H7 (cell line): ENCODE measurements at regions not wholly inside any gene's neighbourhood (a gene's known extent, or its start where the extent isn't known, plus 50 kb on each side); places are given as distances from the start of the nearest gene placed in this dataset.

ENCODE experiments used
- DNase-seq: peaks from one replicate; pipeline ENCODE4 v3.0.0; 2012
- H3K27me3 ChIP-seq: 2 replicates; pipeline ENCODE4 v1.6.0; 2011; ENCODE audit warnings: mild to moderate bottlenecking, low read length; ENCODE audit not compliant: control insufficient read depth, insufficient read depth
- H3K36me3 ChIP-seq: replicated peaks from 2 replicates; pipeline ENCODE4 v1.5.1; 2011; ENCODE audit warnings: low read length; ENCODE audit not compliant: control insufficient read depth, insufficient read depth
- H3K4me3 ChIP-seq: 2 replicates; pipeline ENCODE4 v1.5.1; 2011; ENCODE audit warnings: low read depth, mild to moderate bottlenecking, control low read depth, low read length, moderate library complexity; ENCODE audit not compliant: insufficient read depth

DNA sequence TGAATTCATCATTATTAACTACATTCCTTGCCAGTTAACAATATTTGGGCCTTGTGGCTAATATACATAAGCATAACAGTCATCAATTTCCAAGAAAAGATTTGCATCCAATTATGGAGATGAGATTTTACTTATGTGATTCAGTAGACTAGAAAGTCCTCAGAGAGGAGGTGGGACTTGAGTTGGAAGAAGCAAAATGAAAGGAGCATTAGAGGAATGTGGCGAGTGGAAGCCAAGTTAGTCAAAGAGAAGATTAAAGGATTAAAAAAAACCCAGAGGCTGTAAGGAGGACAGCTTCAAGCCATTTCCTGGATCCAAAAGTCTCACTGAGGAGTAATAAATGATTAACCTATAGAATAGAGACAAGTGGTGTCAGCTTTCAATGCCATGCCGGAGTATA is 1099.4 kb upstream of the IGFBP7 start:
- Histone ChIP-seq H3K27me3 (no peaks in the 10 kb centered on the region), H3K36me3 (no peaks in the 10 kb centered on the region), H3K4me3 (no peak overlapping the region)
- no peak for DNase-seq

GRCh38 chr4:58209001-58209400 is 1098.8 kb upstream of the IGFBP7 start:
- no peak overlapping the region for H3K4me3 ChIP-seq
- no peaks in the 10 kb centered on the region for H3K27me3 ChIP-seq
- no peak for DNase-seq
- no peaks in the 10 kb centered on the region for H3K36me3 ChIP-seq

GRCh38 chr4:58205446-58206235 is 1095.5 kb upstream of the IGFBP7 start:
- no peak overlapping the region for H3K4me3 ChIP-seq
- no peak for DNase-seq
- H3K27me3 ChIP-seq: no peaks in the 10 kb centered on the region
- no peaks in the 10 kb centered on the region for H3K36me3 ChIP-seq

DNA sequence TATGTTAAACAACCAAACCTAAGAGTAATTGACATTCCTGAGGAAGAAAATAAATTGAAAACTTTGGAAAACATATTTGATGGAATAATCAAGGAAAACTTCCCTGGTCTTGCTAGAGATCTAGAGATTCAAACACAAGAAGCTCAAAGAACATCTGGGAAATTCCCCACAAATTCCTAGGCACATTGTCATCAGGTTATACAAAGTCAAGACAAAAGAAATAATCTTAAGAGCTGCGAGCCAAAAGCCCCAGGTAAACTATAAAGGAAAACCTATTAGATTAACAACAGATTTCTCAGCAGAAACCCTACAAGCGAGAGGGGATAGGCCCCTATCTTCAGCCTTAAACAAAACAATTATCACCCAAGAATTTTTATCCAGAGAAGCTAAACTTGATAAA is 1082.0 kb upstream of the IGFBP7 start:
- no peaks in the 10 kb centered on the region for H3K36me3 ChIP-seq
- DNase-seq: no peak
- no peaks in the 10 kb centered on the region for H3K27me3 ChIP-seq
- no peak overlapping the region for H3K4me3 ChIP-seq

GRCh38 chr4:58191109-58191508 is 1080.9 kb upstream of the IGFBP7 start:
- H3K4me3 ChIP-seq: no peak overlapping the region
- no peaks in the 10 kb centered on the region for H3K27me3 ChIP-seq
- no peak for DNase-seq
- no peaks in the 10 kb centered on the region for H3K36me3 ChIP-seq

GRCh38 chr4:58188316-58188715 is 1078.1 kb upstream of the IGFBP7 start:
- DNase-seq: no peak
- Histone ChIP-seq H3K27me3 (no peaks in the 10 kb centered on the region), H3K4me3 (no peak overlapping the region), H3K36me3 (no peaks in the 10 kb centered on the region)

- H3K27me3 ChIP-seq: no peaks in the 10 kb centered on the region
Measured at GRCh38 chr4:58175024-58175423, 1064.8 kb upstream of the IGFBP7 start.

DNA sequence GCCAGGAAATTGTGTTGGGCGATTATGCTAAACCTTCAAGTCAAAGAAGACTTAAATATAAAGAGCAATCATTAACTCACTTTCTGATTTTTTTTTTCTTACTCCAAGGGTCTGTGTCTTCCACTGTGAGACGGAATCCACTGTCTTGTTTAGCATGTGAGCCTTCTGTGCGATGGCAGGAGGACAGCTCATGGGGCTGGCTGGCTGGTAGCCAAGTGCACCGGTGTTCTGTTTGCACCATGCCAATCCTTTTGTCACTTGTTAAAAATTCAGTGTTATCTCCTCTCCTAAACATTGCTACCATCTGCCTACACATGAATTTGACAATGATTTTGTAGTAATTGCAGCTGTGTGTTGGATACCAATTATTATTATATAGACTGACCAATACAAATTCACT is 1056.3 kb upstream of the IGFBP7 start:
- Histone ChIP-seq H3K27me3 (no peaks in the 10 kb centered on the region), H3K4me3 (no peak overlapping the region), H3K36me3 (no peaks in the 10 kb centered on the region)
- no peak for DNase-seq

More at GRCh38 chr4:58175024-58175423, 1064.8 kb upstream of the IGFBP7 start:
- Histone ChIP-seq H3K4me3 (no peak overlapping the region), H3K36me3 (no peaks in the 10 kb centered on the region)
- DNase-seq: no peak

DNA sequence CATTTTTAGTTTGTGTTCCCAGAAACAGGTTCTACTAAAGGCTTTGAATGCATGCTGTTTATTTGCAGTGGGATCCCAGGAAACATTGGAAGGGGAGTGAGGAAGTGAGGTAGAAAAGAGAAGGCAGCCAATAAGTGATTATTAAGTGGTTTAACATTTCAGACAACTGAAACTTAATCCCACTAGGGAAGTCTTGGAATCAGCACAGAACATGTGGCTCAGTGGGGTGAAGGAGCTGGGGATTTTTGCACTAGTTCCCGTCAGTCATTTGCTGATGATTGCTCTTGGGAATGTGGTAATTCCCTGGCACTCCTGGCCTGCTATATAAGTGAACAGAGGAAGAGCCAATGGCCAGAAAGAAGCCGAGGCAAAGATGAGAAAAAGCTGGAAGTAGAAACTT is 1053.0 kb upstream of the IGFBP7 start:
- Histone ChIP-seq H3K4me3 (no peak overlapping the region), H3K36me3 (no peaks in the 10 kb centered on the region), H3K27me3 (no peaks in the 10 kb centered on the region)
- no peak for DNase-seq

GRCh38 chr4:58149404-58150085 is 1039.4 kb upstream of the IGFBP7 start:
- Histone ChIP-seq H3K27me3 (no peaks in the 10 kb centered on the region), H3K4me3 (no peak overlapping the region), H3K36me3 (no peaks in the 10 kb centered on the region)
- DNase-seq: no peak

DNA sequence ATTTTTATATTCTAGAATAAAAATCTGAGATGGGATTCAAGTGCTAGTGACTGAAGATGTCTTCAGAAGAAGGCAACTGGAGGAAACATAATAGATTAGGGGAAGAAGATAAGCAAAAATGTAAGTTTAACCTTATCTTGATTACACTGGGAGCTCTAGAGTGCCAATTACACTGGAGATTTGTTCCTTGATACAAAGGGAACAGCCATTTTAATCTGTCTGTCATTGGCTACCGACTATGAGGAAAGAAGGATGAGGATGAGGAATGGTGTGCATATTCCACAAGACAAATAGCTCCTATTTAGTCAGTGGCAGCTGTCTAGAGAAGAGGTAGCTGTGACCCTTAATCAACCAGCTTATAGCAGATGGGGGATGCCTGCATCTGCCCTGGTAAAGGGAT is 1034.5 kb upstream of the IGFBP7 start:
- Histone ChIP-seq H3K4me3 (no peak overlapping the region), H3K36me3 (no peaks in the 10 kb centered on the region), H3K27me3 (no peaks in the 10 kb centered on the region)
- DNase-seq: no peak

- H3K4me3 ChIP-seq: no peak overlapping the region
- H3K27me3 ChIP-seq: no peaks in the 10 kb centered on the region
- no peak for DNase-seq
- no peaks in the 10 kb centered on the region for H3K36me3 ChIP-seq
Measured at GRCh38 chr4:58138786-58139668, 1028.8 kb upstream of the IGFBP7 start.

- H3K36me3 ChIP-seq: no peaks in the 10 kb centered on the region
- no peak for DNase-seq
Measured at GRCh38 chr4:58136604-58137003, 1026.4 kb upstream of the IGFBP7 start.

DNA sequence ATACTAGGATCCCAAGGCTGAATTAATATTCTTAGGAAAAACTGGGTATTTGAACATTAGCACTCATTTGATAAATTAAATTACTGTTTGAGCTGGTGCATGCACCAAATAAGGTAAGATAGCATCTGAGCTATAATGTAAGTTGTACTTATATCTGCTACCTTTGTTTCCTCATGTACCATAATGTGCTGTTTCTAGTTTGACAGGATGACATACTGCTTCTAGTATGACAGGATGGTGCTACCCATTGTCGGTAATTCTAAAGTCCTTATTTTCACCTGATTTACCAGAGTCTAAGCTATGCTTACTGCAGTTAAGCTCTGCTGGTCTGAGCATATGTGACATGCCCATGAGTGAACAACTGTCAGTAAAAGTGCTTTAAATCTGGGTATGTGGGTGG is 1017.5 kb upstream of the IGFBP7 start:
- DNase-seq: no peak
- Histone ChIP-seq H3K4me3 (no peak overlapping the region), H3K27me3 (no peaks in the 10 kb centered on the region), H3K36me3 (no peaks in the 10 kb centered on the region)

More at GRCh38 chr4:58136604-58137003, 1026.4 kb upstream of the IGFBP7 start:
- H3K4me3 ChIP-seq: no peak overlapping the region
- no peaks in the 10 kb centered on the region for H3K27me3 ChIP-seq
